Keratinocyte (primary cell): ENCODE measurements at regions not wholly inside any gene's neighbourhood (a gene's known extent, or its start where the extent isn't known, plus 50 kb on each side); places are given as distances from the start of the nearest gene placed in this dataset.

Source experiments
- DNase-seq: peaks from one replicate; pipeline ENCODE4 v3.0.0-alpha.2; 2011; ENCODE audit warnings: low read depth, missing footprints, low spot score
- FAIRE-seq: peaks from 2 replicates; lab custom pipeline; 2011; peaks lifted over from hg19 to GRCh38; lab: Jason Lieb, UNC
- H2AFZ ChIP-seq: 2 replicates; pipeline ENCODE4 v1.6.0; 2012; ENCODE audit warnings: low read length, control low read depth, inconsistent platforms; ENCODE audit not compliant: control insufficient read depth
- H3K27ac ChIP-seq: 2 replicates; pipeline ENCODE4 v1.5.1; 2011; ENCODE audit warnings: low read length; ENCODE audit not compliant: control insufficient read depth, insufficient read depth
- H3K27me3 ChIP-seq: 3 replicates; pipeline ENCODE4 v1.6.0; 2011; ENCODE audit warnings: low read length; ENCODE audit not compliant: control insufficient read depth, insufficient read depth; ENCODE audit errors: extremely low read depth
- H3K36me3 ChIP-seq, 2 experiments: 2 replicates in 1 of 2; 3 replicates in 1 of 2; pipeline ENCODE4 v1.5.1; 2011; ENCODE audit warnings: low read length in 2 of 2, mild to moderate bottlenecking in 1 of 2; ENCODE audit not compliant: control insufficient read depth in 2 of 2, insufficient read depth in 2 of 2; ENCODE audit errors: extremely low read depth in 1 of 2
- H3K4me1 ChIP-seq: 3 replicates; pipeline ENCODE4 v1.5.1; 2011; ENCODE audit warnings: low read length; ENCODE audit not compliant: control insufficient read depth, insufficient read depth; ENCODE audit errors: extremely low read depth
- H3K4me2 ChIP-seq: 3 replicates; pipeline ENCODE4 v1.6.0; 2011; ENCODE audit warnings: low read depth, low read length; ENCODE audit not compliant: control insufficient read depth, insufficient read depth; ENCODE audit errors: extremely low read depth
- H3K4me3 ChIP-seq, 3 experiments: fragments of 200-600 bp in 1 of 3; sonication (generic) in 1 of 3; 2 replicates in 2 of 3; 3 replicates in 1 of 3; pipeline ENCODE4 v1.5.1; 2011 to 2016; ENCODE audit warnings: low read length in 3 of 3, mild to moderate bottlenecking in 3 of 3, control low read depth in 2 of 3, inconsistent platforms in 1 of 3, low read depth in 1 of 3, mixed read lengths in 1 of 3, mixed run types in 1 of 3, moderate library complexity in 1 of 3; ENCODE audit not compliant: control insufficient read depth in 2 of 3, insufficient read depth in 2 of 3; ENCODE audit errors: extremely low read depth in 1 of 3
- H3K79me2 ChIP-seq: 2 replicates; pipeline ENCODE4 v1.6.0; 2012; ENCODE audit warnings: low read length; ENCODE audit not compliant: control insufficient read depth, insufficient read depth
- H3K9ac ChIP-seq: 3 replicates; pipeline ENCODE4 v1.6.0; 2011; ENCODE audit warnings: low read length; ENCODE audit not compliant: control insufficient read depth, insufficient read depth; ENCODE audit errors: extremely low read depth
- H3K9me1 ChIP-seq: 3 replicates; pipeline ENCODE4 v1.6.0; 2011; ENCODE audit warnings: low read length; ENCODE audit not compliant: control insufficient read depth, insufficient read depth; ENCODE audit errors: extremely low read depth
- H3K9me3 ChIP-seq: 2 replicates; pipeline ENCODE4 v1.5.1; 2012; ENCODE audit warnings: low read depth, low read length; ENCODE audit not compliant: control insufficient read depth
- H4K20me1 ChIP-seq: 3 replicates; pipeline ENCODE4 v1.6.0; 2011; ENCODE audit warnings: low read length; ENCODE audit not compliant: control insufficient read depth, insufficient read depth; ENCODE audit errors: extremely low read depth
- CTCF ChIP-seq, 3 experiments: IDR thresholded peaks in 1 of 3; conservative IDR thresholded peaks in 1 of 3; optimal IDR thresholded peaks in 1 of 3; 2 replicates in 2 of 3; 3 replicates in 1 of 3; pipeline versions ENCODE3 to v1.5.1; 2011; ENCODE audit warnings: low read length in 3 of 3, mild to moderate bottlenecking in 3 of 3, moderate library complexity in 2 of 3, control low read depth in 1 of 3, inconsistent platforms in 1 of 3; ENCODE audit not compliant: insufficient read depth in 2 of 3; ENCODE audit errors: extremely low read depth in 1 of 3
- EZH2 ChIP-seq: IDR thresholded peaks from one replicate; pipeline ENCODE4 v1.6.1; 2012; ENCODE audit warnings: inconsistent platforms, mild to moderate bottlenecking, low read length, moderate library complexity
- dilution Hi-C: fragments of 300-500 bp; cut with MboI; formaldehyde crosslinking; loops from one replicate; pipeline ENCODE4 v1.7.0; 2020; ENCODE audit warnings: low sequenced_read_pairs; ENCODE audit not compliant: extremely low pct_ligation_motif_present

GRCh38 chr4:126564283-126564854, 1068.4 kb upstream of the INTU start:
- DNase-seq (no peak), FAIRE-seq (no peak)
- H3K9me1 ChIP-seq = no peaks in the 10 kb centered on the region
- H2AFZ ChIP-seq = no peak overlapping the region
- no peaks in the 10 kb centered on the region for H3K4me1 ChIP-seq
- no peak overlapping the region for H3K4me2 ChIP-seq
- H4K20me1 ChIP-seq = no peaks in the 10 kb centered on the region
- no peak overlapping the region for H3K4me3 ChIP-seq
- dilution Hi-C loops = no loop called here
- H3K9me3 ChIP-seq = no peaks in the 10 kb centered on the region
- no peak overlapping the region for H3K9ac ChIP-seq
- H3K36me3 ChIP-seq = no peaks in the 10 kb centered on the region
- no peaks in the 10 kb centered on the region for H3K27me3 ChIP-seq
- no peak overlapping the region for H3K27ac ChIP-seq
- no peaks in the 10 kb centered on the region for H3K79me2 ChIP-seq
- TF ChIP-seq CTCF (optimal IDR thresholded peaks at IDR 0.05 in 1 of 3, IDR thresholded peaks at IDR 0.05 in 1 of 3, conservative IDR thresholded peaks at IDR 0.05 in 1 of 3; ENCODE audit: extremely low read depth in 1 of 3, insufficient read depth in 2 of 3, low read length in 3 of 3) (no peak), EZH2 (no peak)

GRCh38 chr4:126568652-126569570, 1063.8 kb upstream of the INTU start:
- Histone ChIP-seq H3K27ac (no peak overlapping the region), H3K36me3 (no peaks in the 10 kb centered on the region), H4K20me1 (no peaks in the 10 kb centered on the region), H3K4me3 (no peak overlapping the region), H3K9ac (no peak overlapping the region), H3K4me2 (no peak overlapping the region), H3K9me1 (no peaks in the 10 kb centered on the region), H3K79me2 (no peaks in the 10 kb centered on the region), H3K9me3 (no peaks in the 10 kb centered on the region), H2AFZ (no peak overlapping the region), H3K27me3 (no peaks in the 10 kb centered on the region), H3K4me1 (no peaks in the 10 kb centered on the region)
- DNase-seq = no peak
- TF ChIP-seq EZH2 = no peak
- TF ChIP-seq CTCF (optimal IDR thresholded peaks at IDR 0.05 in 1 of 3, IDR thresholded peaks at IDR 0.05 in 1 of 3, conservative IDR thresholded peaks at IDR 0.05 in 1 of 3; ENCODE audit: extremely low read depth in 1 of 3, insufficient read depth in 2 of 3, low read length in 3 of 3) = no peak
- dilution Hi-C loops = no loop called here
- no peak for FAIRE-seq
